GM18520 (cell line): ENCODE measurements at regions not wholly inside any gene's neighbourhood (a gene's known extent, or its start where the extent isn't known, plus 50 kb on each side); places are given as distances from the start of the nearest gene placed in this dataset.

Experiments
- ATAC-seq: cut with Tn5 transposase; IDR thresholded peaks from one replicate; pipeline ENCODE4 v1.9.1; 2021; ENCODE audit not compliant: unreplicated experiment

DNA sequence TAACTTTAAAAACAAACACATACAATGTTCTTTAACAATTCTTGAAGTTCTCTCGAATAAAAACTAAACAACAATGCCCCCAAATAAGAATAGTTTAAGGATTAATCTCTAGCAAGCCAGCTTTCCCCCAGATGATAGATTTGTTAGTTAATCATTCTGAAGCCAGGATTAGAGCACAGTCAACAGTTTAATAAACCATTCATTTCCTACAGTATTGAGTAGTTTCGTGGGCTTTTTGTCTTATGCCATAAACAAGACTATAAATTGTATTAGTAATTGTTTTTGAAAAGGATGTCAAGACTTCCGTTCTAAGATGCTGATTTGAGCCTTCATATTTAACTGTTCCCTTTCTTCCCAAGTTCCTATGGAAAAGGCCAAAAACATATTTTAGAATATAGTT, 136.6 kb downstream of the PIK3R1 start:
- no peak for ATAC-seq

GRCh38 chr5:68353605-68354004, 138.0 kb downstream of the PIK3R1 start:
- ATAC-seq: no peak

- no peak for ATAC-seq
Observed at GRCh38 chr5:68354315-68354714, 138.8 kb downstream of the PIK3R1 start.

- ATAC-seq: no peak
Observed at GRCh38 chr5:68356216-68356615, 140.7 kb downstream of the PIK3R1 start.

GRCh38 chr5:68356623-68357022, 141.1 kb downstream of the PIK3R1 start:
- no peak for ATAC-seq

- ATAC-seq: no peak
Observed at GRCh38 chr5:68359699-68360098, 144.1 kb downstream of the PIK3R1 start.

GRCh38 chr5:68362331-68362730, 146.8 kb downstream of the PIK3R1 start:
- no peak for ATAC-seq

DNA sequence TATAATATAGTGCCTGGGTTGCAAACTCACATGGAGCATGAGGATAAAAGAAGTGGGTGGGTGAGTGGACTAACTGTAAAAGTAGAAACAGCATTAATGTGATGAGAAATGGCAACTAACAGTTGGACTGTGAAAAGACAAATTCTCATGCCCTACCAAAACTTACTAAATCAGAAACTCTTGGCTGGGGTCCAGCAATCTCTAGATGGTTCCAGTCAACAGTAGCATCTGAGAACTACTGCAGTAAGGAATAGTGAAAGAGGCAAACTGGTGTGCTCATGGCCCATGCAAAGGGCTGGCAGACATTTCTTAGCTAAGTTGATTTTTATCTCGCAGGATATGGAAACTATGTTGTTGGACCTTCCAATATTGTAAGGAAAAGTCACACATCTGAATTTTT, 150.3 kb downstream of the PIK3R1 start:
- ATAC-seq: no peak

- ATAC-seq: no peak
Observed at GRCh38 chr5:68367287-68367686, 151.7 kb downstream of the PIK3R1 start.

GRCh38 chr5:68367717-68368116, 152.2 kb downstream of the PIK3R1 start:
- no peak for ATAC-seq

DNA sequence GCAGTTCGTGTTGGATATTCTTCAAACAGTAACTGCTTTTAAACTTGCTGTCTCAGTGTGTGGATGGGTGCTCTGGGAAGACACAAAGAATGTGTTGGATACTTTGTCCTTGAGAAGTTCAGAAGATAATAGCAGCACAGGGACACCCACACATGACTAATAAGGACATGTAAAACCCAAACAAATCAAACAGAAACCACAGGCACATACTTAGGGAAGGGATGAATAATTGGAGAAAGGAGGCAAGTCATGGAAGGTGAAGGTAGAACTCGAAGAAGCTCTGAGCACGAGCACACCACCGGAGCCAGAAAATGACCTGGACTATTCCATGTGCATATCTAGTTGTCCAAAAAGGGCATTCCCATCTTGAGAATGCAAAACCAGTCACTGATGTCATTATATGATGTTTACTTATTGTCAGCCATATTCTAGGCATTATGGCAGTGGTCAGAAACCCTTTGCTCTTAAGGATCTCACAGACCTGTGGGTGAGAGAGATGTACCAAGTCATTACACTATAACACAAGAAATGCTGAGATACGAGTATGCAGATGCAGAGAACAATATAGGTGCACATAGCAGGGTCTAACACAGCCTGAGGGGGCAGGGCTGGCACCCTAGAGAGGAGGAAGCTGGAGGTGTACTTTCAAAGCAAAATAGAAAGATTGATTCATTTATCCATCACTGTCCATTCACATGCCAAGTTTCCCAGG, 152.9 kb downstream of the PIK3R1 start:
- ATAC-seq: no peak

DNA sequence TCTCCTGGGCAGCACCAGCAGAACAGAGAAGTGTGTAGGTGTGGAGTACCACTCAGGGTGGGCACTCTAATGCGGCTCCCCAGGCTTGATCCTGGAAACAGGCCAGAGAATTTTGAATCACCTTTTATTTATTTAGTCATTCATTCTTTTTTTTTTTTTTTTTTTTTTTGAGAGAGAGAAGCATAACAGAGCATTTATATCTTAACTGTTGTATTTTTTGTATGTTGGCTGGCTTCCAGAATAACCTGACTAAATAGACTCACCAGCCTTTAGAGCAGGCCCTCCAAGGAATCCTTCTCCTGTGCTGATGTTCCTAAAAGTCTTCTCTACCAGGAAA, 153.4 kb downstream of the PIK3R1 start:
- no peak for ATAC-seq

DNA sequence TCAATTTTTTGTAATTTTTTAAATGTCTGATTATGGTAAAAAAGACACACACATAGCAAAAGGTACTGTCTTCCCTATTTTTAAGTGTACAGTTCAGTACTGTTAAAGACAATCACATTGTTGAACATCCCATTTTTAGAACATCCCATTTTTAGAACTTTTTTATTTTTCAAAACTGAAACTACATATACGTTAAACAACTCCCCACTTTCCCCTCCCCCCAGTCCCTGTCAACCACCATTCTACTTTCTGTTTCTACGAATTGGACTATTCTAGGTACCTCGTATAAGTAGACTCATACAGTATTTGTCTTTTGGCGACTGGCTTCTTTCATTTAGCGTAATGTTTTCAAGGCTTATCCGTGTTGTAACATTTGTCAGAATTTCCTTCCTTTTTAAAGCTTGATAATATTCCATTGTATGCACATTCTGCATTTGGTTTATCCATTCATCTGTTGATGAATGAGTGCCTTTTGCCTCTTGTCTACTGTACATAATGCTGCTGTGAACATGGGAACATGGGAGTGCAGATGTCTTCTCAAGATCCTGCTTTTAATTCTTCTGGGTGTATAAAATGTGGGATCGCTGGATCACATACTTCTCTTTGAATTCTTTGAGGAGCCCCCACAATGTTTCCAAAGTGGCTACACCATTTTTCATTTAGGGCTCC, 154.0 kb downstream of the PIK3R1 start:
- ATAC-seq: no peak

GRCh38 chr5:68370196-68370595, 154.6 kb downstream of the PIK3R1 start:
- ATAC-seq: no peak

GRCh38 chr5:68371607-68372006, 156.1 kb downstream of the PIK3R1 start:
- ATAC-seq: no peak

- no peak for ATAC-seq
Observed at GRCh38 chr5:68372161-68372560, 156.6 kb downstream of the PIK3R1 start.

GRCh38 chr5:68373050-68373449, 157.5 kb downstream of the PIK3R1 start:
- ATAC-seq: no peak

- peak; percentile 34 for ATAC-seq
Observed at GRCh38 chr5:68374796-68375518, 159.4 kb downstream of the PIK3R1 start.

DNA sequence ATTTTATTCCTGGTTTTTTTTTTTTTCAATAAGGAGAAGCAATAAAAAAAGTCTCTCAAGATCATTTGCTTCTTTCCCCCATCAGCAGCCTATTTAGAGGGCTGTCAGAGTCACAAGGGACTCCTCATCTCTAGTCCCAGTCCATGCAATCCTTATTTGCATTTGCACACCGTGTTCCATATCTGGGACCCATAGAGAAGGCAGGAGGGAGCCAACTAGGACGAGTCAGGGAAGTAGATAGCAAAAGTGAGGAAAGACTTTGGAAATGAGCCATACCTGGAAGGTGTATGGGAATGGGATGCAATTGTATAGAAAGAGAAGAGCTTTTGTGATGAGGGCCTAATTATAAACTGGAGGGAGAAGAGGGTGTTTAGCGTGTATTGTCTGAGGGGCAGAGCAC, 160.0 kb downstream of the PIK3R1 start:
- no peak for ATAC-seq

DNA sequence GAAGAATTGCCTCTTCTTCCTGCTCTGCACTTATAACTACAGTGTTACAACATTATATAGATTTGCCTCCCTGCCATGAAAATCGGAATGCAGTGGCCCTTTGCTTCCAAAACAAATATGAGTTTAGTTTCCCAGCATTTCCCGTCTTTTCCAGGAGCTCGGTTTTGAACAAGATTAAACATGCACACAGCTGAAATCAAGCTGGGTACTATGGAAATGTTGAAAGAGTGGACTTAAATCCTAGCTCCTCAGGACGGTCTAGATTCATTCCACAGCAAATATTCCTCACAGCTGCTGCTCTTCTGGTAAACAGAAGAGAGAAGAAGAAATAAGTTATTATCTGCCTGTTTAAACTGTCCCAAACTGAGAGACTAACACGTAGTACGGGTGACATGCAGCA, 161.4 kb downstream of the PIK3R1 start:
- ATAC-seq: no peak

DNA sequence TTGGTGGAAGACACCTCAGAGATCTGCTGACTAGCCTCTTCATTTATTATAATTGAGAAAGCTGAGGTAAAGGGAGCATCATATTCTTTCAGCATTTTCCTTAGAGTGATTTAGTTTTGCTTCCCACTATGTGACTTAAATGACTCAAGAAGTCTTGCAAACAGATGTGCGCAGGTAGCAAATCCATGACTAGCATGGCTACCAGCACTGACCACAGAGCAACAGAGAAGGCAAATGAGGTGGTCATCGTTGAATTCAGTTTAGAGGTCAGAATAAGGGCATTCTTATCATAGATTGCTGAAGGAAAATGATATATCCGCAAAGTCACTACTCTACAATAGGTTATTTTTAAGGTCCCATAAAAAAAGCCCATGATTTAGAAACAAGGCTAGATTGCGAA, 162.2 kb downstream of the PIK3R1 start:
- ATAC-seq: no peak

DNA sequence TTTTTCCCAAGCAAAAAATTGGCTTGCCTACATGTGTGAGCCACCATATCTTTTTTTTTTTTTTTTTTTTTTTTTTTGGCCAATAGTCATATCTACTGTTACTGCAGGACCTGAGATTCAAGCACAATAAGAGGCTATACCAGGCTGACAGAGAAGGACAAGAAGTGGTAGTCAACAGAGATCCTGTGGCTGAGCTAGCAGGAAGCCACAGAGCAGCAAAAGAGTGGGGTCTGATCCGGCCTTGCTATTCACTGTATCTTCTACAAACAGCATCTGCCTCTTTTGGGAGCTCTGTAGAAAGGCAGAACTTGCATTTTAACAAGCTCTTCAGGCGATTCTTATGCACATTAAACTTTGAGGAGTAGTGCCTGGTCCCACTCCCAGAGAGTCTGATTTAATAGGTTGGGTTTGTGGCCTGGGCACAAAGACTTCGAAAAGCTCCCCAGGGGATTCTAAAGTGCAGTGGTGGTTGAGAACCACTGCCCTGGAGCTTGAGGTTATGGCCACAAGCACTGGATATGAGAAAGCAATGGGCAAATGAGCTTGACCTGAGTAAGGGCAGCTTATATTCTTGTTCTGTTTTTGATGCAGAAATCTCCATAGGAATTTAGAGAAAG, 162.8 kb downstream of the PIK3R1 start:
- peak; percentile 69 for ATAC-seq
